SU-DHL-6 (cell line): ENCODE measurements at regions not wholly inside any gene's neighbourhood (a gene's known extent, or its start where the extent isn't known, plus 50 kb on each side); places are given as distances from the start of the nearest gene placed in this dataset.

Source experiments
- H2AFZ ChIP-seq: fragments of 200-600 bp; sonication (generic); 2 replicates; pipeline ENCODE4 v1.6.1; 2014; ENCODE audit warnings: low read depth, mild to moderate bottlenecking, moderate library complexity, mixed read lengths, antibody characterized with exemption, low read length; ENCODE audit not compliant: severe bottlenecking
- H3F3A ChIP-seq: fragments of 200-600 bp; shearing (Covaris generic); 2 replicates; pipeline ENCODE4 v1.6.0; 2016; ENCODE audit warnings: antibody characterized with exemption, mild to moderate bottlenecking; ENCODE audit not compliant: insufficient read depth
- H3K27ac ChIP-seq: fragments of 200-600 bp; sonication (generic); 2 replicates; pipeline ENCODE4 v1.5.1; 2016; ENCODE audit warnings: low read depth, mild to moderate bottlenecking, low read length, moderate library complexity, mixed read lengths
- H3K27me3 ChIP-seq: fragments of 200-600 bp; sonication (generic), shearing (Covaris generic); 2 replicates; pipeline ENCODE4 v1.6.0; 2014; ENCODE audit warnings: mild to moderate bottlenecking, low read length
- H3K36me3 ChIP-seq: fragments of 200-600 bp; sonication (generic); 2 replicates; pipeline ENCODE4 v1.6.1; 2014; ENCODE audit warnings: mild to moderate bottlenecking, low read length, mixed read lengths
- H3K4me2 ChIP-seq: fragments of 300-600, 200-600 bp; shearing (Covaris generic), sonication (generic); 2 replicates; pipeline ENCODE4 v1.6.0; 2014; ENCODE audit warnings: low read length, low read depth, mild to moderate bottlenecking; ENCODE audit not compliant: poor library complexity, severe bottlenecking
- H3K4me3 ChIP-seq: fragments of 200-600 bp; sonication (generic); 2 replicates; pipeline ENCODE4 v1.5.1; 2014; ENCODE audit warnings: antibody characterized with exemption, low read length, mild to moderate bottlenecking, mixed read lengths; ENCODE audit not compliant: insufficient read depth, poor library complexity, severe bottlenecking
- H3K79me2 ChIP-seq: fragments of 200-600 bp; sonication (generic); 2 replicates; pipeline ENCODE4 v1.6.1; 2014; ENCODE audit warnings: mild to moderate bottlenecking, low read length, moderate library complexity; ENCODE audit not compliant: insufficient read depth
- H3K9ac ChIP-seq: fragments of 200-600 bp; sonication (generic); 2 replicates; pipeline ENCODE4 v1.7.0; 2014; ENCODE audit warnings: mild to moderate bottlenecking, low read length
- H3K9me2 ChIP-seq: fragments of 200-600 bp; sonication (generic); replicated peaks from 2 replicates; pipeline ENCODE4 v1.6.1; 2014; ENCODE audit warnings: low read length; ENCODE audit not compliant: insufficient read depth
- H3K9me3 ChIP-seq: fragments of 200-600 bp; sonication (generic); 2 replicates; pipeline ENCODE4 v1.6.1; 2014; ENCODE audit warnings: low read length, mixed read lengths; ENCODE audit not compliant: insufficient read depth
- H4K20me1 ChIP-seq: fragments of 200-600 bp; sonication (generic); 2 replicates; pipeline ENCODE4 v1.6.1; 2014; ENCODE audit warnings: low read depth, mild to moderate bottlenecking, antibody characterized with exemption, low read length, moderate library complexity, mixed read lengths
- EZH2phosphoT487 ChIP-seq: fragments of 200-600 bp; sonication (generic), shearing (Covaris generic); conservative IDR thresholded peaks from 2 replicates; pipeline ENCODE4 v1.6.1; 2018; ENCODE audit warnings: mild to moderate bottlenecking, antibody characterized with exemption, low read length, moderate library complexity, mixed read lengths
- TF ChIP-seq, protein P1 (sequence below): fragments of 200-600 bp; sonication (generic); IDR thresholded peaks from one replicate; pipeline ENCODE4 v1.5.1; 2017; ENCODE audit warnings: antibody characterized with exemption, mild to moderate bottlenecking, low read length, moderate library complexity; ENCODE audit not compliant: insufficient read depth, poor library complexity, severe bottlenecking

GRCh38 chr12:116408489-116409250, 131.2 kb upstream of the MED13L start:
- Histone ChIP-seq H3K4me3 (no peak overlapping the region), H3K9me2 (no peaks in the 10 kb centered on the region), H3K4me2 (no peak overlapping the region), H3K36me3 (no peaks in the 10 kb centered on the region), H3K27me3 (no peaks in the 10 kb centered on the region), H3K79me2 (no peaks in the 10 kb centered on the region), H3K27ac (no peak overlapping the region), H3F3A (no peaks in the 10 kb centered on the region), H4K20me1 (no peaks in the 10 kb centered on the region), H3K9me3 (no peaks in the 10 kb centered on the region), H3K9ac (no peak overlapping the region), H2AFZ (no peak overlapping the region)
- no peak for TF ChIP-seq EZH2phosphoT487
- TF ChIP-seq, protein P1, sequence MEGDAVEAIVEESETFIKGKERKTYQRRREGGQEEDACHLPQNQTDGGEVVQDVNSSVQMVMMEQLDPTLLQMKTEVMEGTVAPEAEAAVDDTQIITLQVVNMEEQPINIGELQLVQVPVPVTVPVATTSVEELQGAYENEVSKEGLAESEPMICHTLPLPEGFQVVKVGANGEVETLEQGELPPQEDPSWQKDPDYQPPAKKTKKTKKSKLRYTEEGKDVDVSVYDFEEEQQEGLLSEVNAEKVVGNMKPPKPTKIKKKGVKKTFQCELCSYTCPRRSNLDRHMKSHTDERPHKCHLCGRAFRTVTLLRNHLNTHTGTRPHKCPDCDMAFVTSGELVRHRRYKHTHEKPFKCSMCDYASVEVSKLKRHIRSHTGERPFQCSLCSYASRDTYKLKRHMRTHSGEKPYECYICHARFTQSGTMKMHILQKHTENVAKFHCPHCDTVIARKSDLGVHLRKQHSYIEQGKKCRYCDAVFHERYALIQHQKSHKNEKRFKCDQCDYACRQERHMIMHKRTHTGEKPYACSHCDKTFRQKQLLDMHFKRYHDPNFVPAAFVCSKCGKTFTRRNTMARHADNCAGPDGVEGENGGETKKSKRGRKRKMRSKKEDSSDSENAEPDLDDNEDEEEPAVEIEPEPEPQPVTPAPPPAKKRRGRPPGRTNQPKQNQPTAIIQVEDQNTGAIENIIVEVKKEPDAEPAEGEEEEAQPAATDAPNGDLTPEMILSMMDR = no peak

- no peaks in the 10 kb centered on the region for H3K79me2 ChIP-seq
- H3F3A ChIP-seq = no peaks in the 10 kb centered on the region
- no peak for TF ChIP-seq EZH2phosphoT487
- TF ChIP-seq, protein P1 = no peak
- no peaks in the 10 kb centered on the region for H3K36me3 ChIP-seq
- no peaks in the 10 kb centered on the region for H4K20me1 ChIP-seq
- H3K4me2 ChIP-seq = no peak overlapping the region
- no peak overlapping the region for H2AFZ ChIP-seq
- H3K4me3 ChIP-seq = no peak overlapping the region
- H3K9ac ChIP-seq = no peak overlapping the region
- no peaks in the 10 kb centered on the region for H3K9me2 ChIP-seq
- no peak overlapping the region for H3K27ac ChIP-seq
- no peaks in the 10 kb centered on the region for H3K9me3 ChIP-seq
- no peaks in the 10 kb centered on the region for H3K27me3 ChIP-seq
Measured at GRCh38 chr12:116411977-116412376, 134.5 kb upstream of the MED13L start.

DNA sequence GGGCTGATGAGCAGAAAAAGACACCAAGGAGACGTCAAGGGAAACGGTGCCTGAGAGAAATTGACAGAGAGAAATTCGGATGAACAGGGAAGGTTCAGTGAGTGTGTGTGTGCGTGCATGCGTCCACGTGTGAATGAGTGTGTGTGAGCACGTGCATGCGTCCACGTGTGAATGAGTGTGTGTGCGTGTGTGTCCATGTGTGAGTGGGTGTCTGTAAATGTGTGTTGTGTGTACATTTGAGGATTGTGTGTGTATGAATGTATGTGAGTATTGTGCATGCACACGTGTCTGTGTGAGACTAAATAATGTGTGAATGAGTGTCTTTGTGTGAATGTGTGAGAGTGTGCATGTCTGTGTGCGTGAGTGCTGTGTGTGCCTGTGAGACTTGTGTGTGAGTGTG, 137.4 kb upstream of the MED13L start:
- Histone ChIP-seq H3K9me3 (no peaks in the 10 kb centered on the region), H3K9ac (no peak overlapping the region), H4K20me1 (no peaks in the 10 kb centered on the region), H3K4me3 (no peak overlapping the region), H3K27me3 (no peaks in the 10 kb centered on the region), H3F3A (no peaks in the 10 kb centered on the region), H3K79me2 (no peaks in the 10 kb centered on the region), H3K36me3 (no peaks in the 10 kb centered on the region), H2AFZ (no peak overlapping the region), H3K9me2 (no peaks in the 10 kb centered on the region), H3K27ac (no peak overlapping the region), H3K4me2 (no peak overlapping the region)
- TF ChIP-seq, protein P1 = no peak
- no peak for TF ChIP-seq EZH2phosphoT487
